BLaER1 treated with 17β-estradiol and CSF1 and Interleukin-3, amounts not matched to agents 10 nM and 100 nM (cell line): ENCODE measurements at regions not wholly inside any gene's neighbourhood (a gene's known extent, or its start where the extent isn't known, plus 50 kb on each side); places are given as distances from the start of the nearest gene placed in this dataset.

Experiments used
- H3K27ac ChIP-seq, 11 experiments: shearing (Covaris generic); formaldehyde crosslinking; 2 replicates each; pipeline ENCODE4 v1.8.1; 2022
- H3K27me3 ChIP-seq, 11 experiments: shearing (Covaris generic); formaldehyde crosslinking; 2 replicates each; pipeline ENCODE4 v1.8.1; 2022
- H3K36me3 ChIP-seq, 11 experiments: shearing (Covaris generic); formaldehyde crosslinking; 2 replicates each; pipeline ENCODE4 v1.8.1; 2022
- H3K4me1 ChIP-seq, 10 experiments: shearing (Covaris generic); formaldehyde crosslinking; 2 replicates each; pipeline ENCODE4 v1.8.1; 2022
- H3K4me2 ChIP-seq, 11 experiments: shearing (Covaris generic); formaldehyde crosslinking; 2 replicates each; pipeline ENCODE4 v1.8.1; 2022
- H3K4me3 ChIP-seq, 10 experiments: shearing (Covaris generic); formaldehyde crosslinking; 2 replicates each; pipeline ENCODE4 v1.8.1; 2022
- H3K9ac ChIP-seq, 11 experiments: shearing (Covaris generic); formaldehyde crosslinking; 2 replicates each; pipeline ENCODE4 v1.8.1; 2022
- H3K9me3 ChIP-seq, 11 experiments: shearing (Covaris generic); formaldehyde crosslinking; replicated peaks in 1 of 11; 2 replicates each; pipeline ENCODE4 v1.8.1; 2022
- H4K20me1 ChIP-seq, 11 experiments: shearing (Covaris generic); formaldehyde crosslinking; 2 replicates each; pipeline ENCODE4 v1.8.1; 2022
- Cebpa-rat ChIP-seq, 11 experiments: shearing (Covaris generic); IDR thresholded peaks; 2 replicates each; pipeline ENCODE4 v1.8.1; 2022

GRCh38 chr3:105195260-105195659 lies 171.4 kb upstream of the ALCAM start:
- H3K4me2 ChIP-seq: peak overlapping the region in 3 of 11 experiments; percentile 22 to 45 (median 40); a peak in 5 of 22 replicates
- TF ChIP-seq Cebpa-rat (IDR thresholded peaks at IDR 0.05): no peak
- H3K9me3 ChIP-seq: peaks cover 0 to 6% (median 0%) of the 10 kb centered on the region in 11 experiments; a peak in 3 of 22 replicates
- no peaks in the 10 kb centered on the region for H3K27me3 ChIP-seq
- no peak overlapping the region; a peak in 1 of 22 replicates for H3K9ac ChIP-seq
- H3K36me3 ChIP-seq: no peaks in the 10 kb centered on the region
- H3K27ac ChIP-seq: peak overlapping the region in 1 of 11 experiments; percentile 25; a peak in 1 of 22 replicates
- peaks cover 0 to 15% (median 0%) of the 10 kb centered on the region in 10 experiments; a peak in 6 of 20 replicates for H3K4me1 ChIP-seq
- no peak overlapping the region for H3K4me3 ChIP-seq
- H4K20me1 ChIP-seq: peaks cover 0 to 3% (median 0%) of the 10 kb centered on the region in 11 experiments; a peak in 1 of 22 replicates

- no peaks in the 10 kb centered on the region for H4K20me1 ChIP-seq
- H3K27ac ChIP-seq: no peak overlapping the region
- no peaks in the 10 kb centered on the region for H3K36me3 ChIP-seq
- H3K9ac ChIP-seq: no peak overlapping the region
- no peaks in the 10 kb centered on the region for H3K27me3 ChIP-seq
- H3K4me1 ChIP-seq: peaks cover 0 to 15% (median 0%) of the 10 kb centered on the region in 10 experiments; a peak in 6 of 20 replicates
- H3K4me2 ChIP-seq: no peak overlapping the region
- TF ChIP-seq Cebpa-rat (IDR thresholded peaks at IDR 0.05): no peak
- H3K4me3 ChIP-seq: no peak overlapping the region
- no peaks in the 10 kb centered on the region; a peak in 1 of 22 replicates for H3K9me3 ChIP-seq
Observed at GRCh38 chr3:105197863-105198262, 168.8 kb upstream of the ALCAM start.

GRCh38 chr3:105199217-105199616 lies 167.5 kb upstream of the ALCAM start:
- Histone ChIP-seq H3K36me3 (no peaks in the 10 kb centered on the region), H4K20me1 (no peaks in the 10 kb centered on the region), H3K9me3 (no peaks in the 10 kb centered on the region), H3K4me3 (no peak overlapping the region), H3K4me2 (no peak overlapping the region), H3K9ac (no peak overlapping the region), H3K27me3 (no peaks in the 10 kb centered on the region), H3K27ac (no peak overlapping the region), H3K4me1 (peaks cover 0 to 15% (median 0%) of the 10 kb centered on the region in 10 experiments; a peak in 6 of 20 replicates)
- TF ChIP-seq Cebpa-rat (IDR thresholded peaks at IDR 0.05): no peak

- Histone ChIP-seq H3K4me3 (no peak overlapping the region), H3K4me2 (no peak overlapping the region), H3K9ac (no peak overlapping the region), H3K36me3 (no peaks in the 10 kb centered on the region), H3K27me3 (no peaks in the 10 kb centered on the region), H3K4me1 (no peaks in the 10 kb centered on the region), H3K27ac (no peak overlapping the region), H3K9me3 (no peaks in the 10 kb centered on the region), H4K20me1 (no peaks in the 10 kb centered on the region)
- TF ChIP-seq Cebpa-rat (IDR thresholded peaks at IDR 0.05): no peak
Observed at GRCh38 chr3:105210141-105210540, 156.6 kb upstream of the ALCAM start.

- H3K9me3 ChIP-seq: no peaks in the 10 kb centered on the region
- no peaks in the 10 kb centered on the region for H4K20me1 ChIP-seq
- TF ChIP-seq Cebpa-rat (IDR thresholded peaks at IDR 0.05): no peak
- no peak overlapping the region for H3K4me3 ChIP-seq
- H3K4me1 ChIP-seq: no peaks in the 10 kb centered on the region
- H3K36me3 ChIP-seq: no peaks in the 10 kb centered on the region
- H3K4me2 ChIP-seq: no peak overlapping the region
- H3K27me3 ChIP-seq: no peaks in the 10 kb centered on the region
- no peak overlapping the region for H3K27ac ChIP-seq
- no peak overlapping the region for H3K9ac ChIP-seq
Observed at GRCh38 chr3:105214590-105214989, 152.1 kb upstream of the ALCAM start.

GRCh38 chr3:105222568-105223093 lies 144.1 kb upstream of the ALCAM start:
- Histone ChIP-seq H3K27me3 (no peaks in the 10 kb centered on the region), H3K9ac (no peak overlapping the region), H3K4me1 (no peaks in the 10 kb centered on the region), H3K36me3 (no peaks in the 10 kb centered on the region), H3K27ac (no peak overlapping the region), H3K9me3 (no peaks in the 10 kb centered on the region; a peak in 1 of 22 replicates), H3K4me3 (no peak overlapping the region), H4K20me1 (no peaks in the 10 kb centered on the region), H3K4me2 (no peak overlapping the region)
- no peak for TF ChIP-seq Cebpa-rat (IDR thresholded peaks at IDR 0.05)

GRCh38 chr3:105223815-105224214 lies 142.9 kb upstream of the ALCAM start:
- H3K4me2 ChIP-seq: no peak overlapping the region
- H3K4me1 ChIP-seq: no peaks in the 10 kb centered on the region
- no peak overlapping the region for H3K4me3 ChIP-seq
- H3K9me3 ChIP-seq: peaks cover 0 to 5% (median 0%) of the 10 kb centered on the region in 11 experiments; a peak in 6 of 22 replicates
- H4K20me1 ChIP-seq: no peaks in the 10 kb centered on the region
- no peak for TF ChIP-seq Cebpa-rat (IDR thresholded peaks at IDR 0.05)
- H3K9ac ChIP-seq: no peak overlapping the region
- H3K27ac ChIP-seq: no peak overlapping the region
- no peaks in the 10 kb centered on the region for H3K36me3 ChIP-seq
- H3K27me3 ChIP-seq: no peaks in the 10 kb centered on the region

- no peaks in the 10 kb centered on the region for H4K20me1 ChIP-seq
- no peak overlapping the region for H3K4me2 ChIP-seq
- H3K36me3 ChIP-seq: no peaks in the 10 kb centered on the region
- no peak overlapping the region for H3K9ac ChIP-seq
- no peak overlapping the region for H3K4me3 ChIP-seq
- no peaks in the 10 kb centered on the region for H3K27me3 ChIP-seq
- H3K4me1 ChIP-seq: peaks cover 0 to 18% (median 0%) of the 10 kb centered on the region in 10 experiments; a peak in 5 of 20 replicates
- no peak overlapping the region for H3K27ac ChIP-seq
- H3K9me3 ChIP-seq: peaks cover 0 to 12% (median 3%) of the 10 kb centered on the region in 11 experiments; a peak in 9 of 22 replicates
- TF ChIP-seq Cebpa-rat (IDR thresholded peaks at IDR 0.05): no peak
Observed at GRCh38 chr3:105228696-105229095, 138.0 kb upstream of the ALCAM start.

- no peaks in the 10 kb centered on the region for H3K36me3 ChIP-seq
Observed at GRCh38 chr3:105232553-105232952, 134.2 kb upstream of the ALCAM start.

GRCh38 chr3:105233010-105233409 lies 133.7 kb upstream of the ALCAM start:
- no peaks in the 10 kb centered on the region for H4K20me1 ChIP-seq
- H3K27ac ChIP-seq: no peak overlapping the region
- no peak overlapping the region for H3K4me2 ChIP-seq
- H3K9me3 ChIP-seq: peaks cover 0 to 12% (median 3%) of the 10 kb centered on the region in 11 experiments; a peak in 9 of 22 replicates
- no peaks in the 10 kb centered on the region for H3K27me3 ChIP-seq
- no peaks in the 10 kb centered on the region for H3K36me3 ChIP-seq
- H3K4me1 ChIP-seq: peaks cover 0 to 18% (median 0%) of the 10 kb centered on the region in 10 experiments; a peak in 5 of 20 replicates
- no peak for TF ChIP-seq Cebpa-rat (IDR thresholded peaks at IDR 0.05)
- H3K4me3 ChIP-seq: no peak overlapping the region
- H3K9ac ChIP-seq: no peak overlapping the region

More at GRCh38 chr3:105232553-105232952, 134.2 kb upstream of the ALCAM start:
- no peaks in the 10 kb centered on the region for H3K27me3 ChIP-seq
- H3K4me2 ChIP-seq: peak overlapping the region in 2 of 11 experiments; percentile 11 to 53; a peak in 3 of 22 replicates
- TF ChIP-seq Cebpa-rat (IDR thresholded peaks at IDR 0.05): no peak
- peaks cover 0 to 12% (median 3%) of the 10 kb centered on the region in 11 experiments; a peak in 9 of 22 replicates for H3K9me3 ChIP-seq
- H3K4me3 ChIP-seq: no peak overlapping the region
- no peak overlapping the region for H3K9ac ChIP-seq
- peaks cover 0 to 18% (median 0%) of the 10 kb centered on the region in 10 experiments; a peak in 5 of 20 replicates for H3K4me1 ChIP-seq
- no peak overlapping the region for H3K27ac ChIP-seq
- no peaks in the 10 kb centered on the region for H4K20me1 ChIP-seq
